Retinal pigment epithelial cell (primary cell): ENCODE measurements at regions not wholly inside any gene's neighbourhood (a gene's known extent, or its start where the extent isn't known, plus 50 kb on each side); places are given as distances from the start of the nearest gene placed in this dataset.

Experiments
- DNase-seq: peaks from one replicate; pipeline ENCODE4 v3.0.0-alpha.2; 2010; ENCODE audit warnings: low read depth
- H3K4me3 ChIP-seq: 2 replicates; pipeline ENCODE4 v1.5.1; 2011; ENCODE audit warnings: mild to moderate bottlenecking, low read length, control low read depth, moderate library complexity
- TF ChIP-seq, protein P1 (sequence below): conservative IDR thresholded peaks from 2 replicates; pipeline ENCODE4 v1.5.1; 2011; ENCODE audit warnings: low read depth, low read length, control low read depth, inconsistent platforms

DNA sequence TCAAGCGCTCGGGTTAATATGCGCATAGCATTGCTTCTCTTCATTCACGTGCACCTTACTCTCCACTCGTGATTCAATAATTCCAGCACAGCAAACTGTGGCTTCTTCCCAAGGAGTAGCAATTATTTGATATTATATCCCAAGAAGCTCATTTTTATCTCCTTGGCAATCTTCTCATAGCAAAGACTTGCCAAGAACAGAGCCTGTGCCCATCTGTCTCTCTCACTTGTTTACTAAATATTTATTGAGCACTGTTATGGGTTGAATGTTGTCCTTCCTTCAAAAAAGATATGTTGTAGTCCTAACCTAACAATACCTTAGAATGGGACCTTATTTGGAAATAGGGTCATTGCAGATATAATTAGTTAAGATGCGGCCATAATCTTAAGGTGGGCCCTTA, 233.7 kb downstream of the TFCP2L1 start:
- no peak overlapping the region for H3K4me3 ChIP-seq
- TF ChIP-seq, protein P1, sequence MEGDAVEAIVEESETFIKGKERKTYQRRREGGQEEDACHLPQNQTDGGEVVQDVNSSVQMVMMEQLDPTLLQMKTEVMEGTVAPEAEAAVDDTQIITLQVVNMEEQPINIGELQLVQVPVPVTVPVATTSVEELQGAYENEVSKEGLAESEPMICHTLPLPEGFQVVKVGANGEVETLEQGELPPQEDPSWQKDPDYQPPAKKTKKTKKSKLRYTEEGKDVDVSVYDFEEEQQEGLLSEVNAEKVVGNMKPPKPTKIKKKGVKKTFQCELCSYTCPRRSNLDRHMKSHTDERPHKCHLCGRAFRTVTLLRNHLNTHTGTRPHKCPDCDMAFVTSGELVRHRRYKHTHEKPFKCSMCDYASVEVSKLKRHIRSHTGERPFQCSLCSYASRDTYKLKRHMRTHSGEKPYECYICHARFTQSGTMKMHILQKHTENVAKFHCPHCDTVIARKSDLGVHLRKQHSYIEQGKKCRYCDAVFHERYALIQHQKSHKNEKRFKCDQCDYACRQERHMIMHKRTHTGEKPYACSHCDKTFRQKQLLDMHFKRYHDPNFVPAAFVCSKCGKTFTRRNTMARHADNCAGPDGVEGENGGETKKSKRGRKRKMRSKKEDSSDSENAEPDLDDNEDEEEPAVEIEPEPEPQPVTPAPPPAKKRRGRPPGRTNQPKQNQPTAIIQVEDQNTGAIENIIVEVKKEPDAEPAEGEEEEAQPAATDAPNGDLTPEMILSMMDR, result no peak
- DNase-seq, result no peak

DNA sequence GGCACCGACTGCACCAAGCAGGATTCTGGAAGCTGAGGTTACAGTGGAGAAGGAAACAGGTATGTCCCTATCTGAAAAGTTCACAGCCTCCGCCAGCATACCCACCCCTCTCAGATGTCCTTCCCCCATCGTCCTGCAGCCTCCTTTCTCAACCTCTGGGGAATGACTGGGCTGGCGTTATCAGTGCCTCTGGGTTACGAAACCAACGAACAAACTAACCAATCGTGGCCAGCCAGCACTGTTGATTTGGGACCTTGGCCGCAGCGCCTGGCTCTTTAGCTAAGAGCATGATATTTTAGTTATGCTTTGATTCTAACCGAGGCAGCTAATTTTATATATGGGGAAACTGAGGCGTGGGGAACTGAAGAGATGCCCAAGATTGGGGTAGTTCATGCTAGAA, 233.0 kb downstream of the TFCP2L1 start:
- TF ChIP-seq, protein P1, result no peak
- H3K4me3 ChIP-seq, result no peak overlapping the region
- no peak for DNase-seq

DNA sequence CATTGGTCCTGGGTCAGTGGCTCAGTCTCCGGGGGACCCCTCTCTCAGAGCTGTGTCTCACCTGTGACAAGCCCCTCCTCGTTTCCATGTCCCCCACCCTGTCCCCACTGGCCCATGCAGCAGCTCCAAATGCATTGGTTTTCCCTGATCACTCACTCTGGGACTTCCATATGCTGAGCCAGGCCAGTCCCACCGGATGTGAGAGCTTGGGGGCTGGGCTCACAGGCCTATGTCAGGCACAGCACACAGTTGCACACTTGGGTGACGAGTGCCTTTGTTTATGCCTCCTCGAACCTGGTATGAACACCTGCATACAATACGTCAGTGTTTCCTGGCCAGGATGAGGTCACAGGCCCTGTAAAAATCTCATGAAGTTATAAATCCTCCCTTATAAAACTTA, 232.5 kb downstream of the TFCP2L1 start:
- TF ChIP-seq, protein P1, result no peak
- no peak overlapping the region for H3K4me3 ChIP-seq
- no peak for DNase-seq

DNA sequence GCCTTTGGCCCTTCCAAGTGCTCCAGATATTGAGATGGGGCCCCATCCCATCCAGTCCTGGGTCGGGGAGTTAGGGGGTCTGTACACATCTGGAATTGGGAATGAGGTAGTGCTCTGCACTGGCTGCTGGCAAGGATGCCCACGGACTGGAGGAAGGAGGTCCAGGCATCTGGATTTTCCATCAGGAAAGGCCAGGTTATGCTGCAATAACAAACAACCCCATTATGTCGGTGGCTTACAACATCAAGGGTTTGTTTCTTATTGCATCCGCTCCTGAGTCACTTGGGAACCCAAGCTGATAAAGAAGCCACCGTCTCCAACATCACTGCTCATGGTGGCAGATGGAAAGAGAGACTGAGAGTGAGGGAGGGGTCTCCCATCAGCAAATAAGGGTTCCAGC, 229.9 kb downstream of the TFCP2L1 start:
- TF ChIP-seq, protein P1, result no peak
- no peak overlapping the region for H3K4me3 ChIP-seq
- DNase-seq, result no peak

DNA sequence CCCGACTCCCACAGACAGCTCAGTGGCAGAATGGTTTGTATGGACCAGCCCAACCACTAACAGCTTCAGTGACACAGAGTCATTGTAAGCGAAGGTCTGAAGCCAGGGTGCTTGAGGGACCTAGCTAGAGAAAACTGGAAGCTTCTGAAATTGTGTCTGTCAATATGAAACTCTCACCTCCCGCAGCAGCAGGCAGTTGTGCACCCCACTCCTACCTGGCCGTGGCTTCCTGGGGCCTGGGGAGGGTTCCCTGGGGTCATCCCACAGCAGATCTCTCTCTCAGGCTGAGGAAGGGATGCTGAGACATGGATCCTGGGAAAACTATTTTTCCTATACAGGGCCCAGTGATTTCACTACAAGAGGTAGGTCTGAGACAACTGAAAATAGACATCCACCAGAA, 229.5 kb downstream of the TFCP2L1 start:
- TF ChIP-seq, protein P1, result no peak
- no peak for DNase-seq
- no peak overlapping the region for H3K4me3 ChIP-seq

DNA sequence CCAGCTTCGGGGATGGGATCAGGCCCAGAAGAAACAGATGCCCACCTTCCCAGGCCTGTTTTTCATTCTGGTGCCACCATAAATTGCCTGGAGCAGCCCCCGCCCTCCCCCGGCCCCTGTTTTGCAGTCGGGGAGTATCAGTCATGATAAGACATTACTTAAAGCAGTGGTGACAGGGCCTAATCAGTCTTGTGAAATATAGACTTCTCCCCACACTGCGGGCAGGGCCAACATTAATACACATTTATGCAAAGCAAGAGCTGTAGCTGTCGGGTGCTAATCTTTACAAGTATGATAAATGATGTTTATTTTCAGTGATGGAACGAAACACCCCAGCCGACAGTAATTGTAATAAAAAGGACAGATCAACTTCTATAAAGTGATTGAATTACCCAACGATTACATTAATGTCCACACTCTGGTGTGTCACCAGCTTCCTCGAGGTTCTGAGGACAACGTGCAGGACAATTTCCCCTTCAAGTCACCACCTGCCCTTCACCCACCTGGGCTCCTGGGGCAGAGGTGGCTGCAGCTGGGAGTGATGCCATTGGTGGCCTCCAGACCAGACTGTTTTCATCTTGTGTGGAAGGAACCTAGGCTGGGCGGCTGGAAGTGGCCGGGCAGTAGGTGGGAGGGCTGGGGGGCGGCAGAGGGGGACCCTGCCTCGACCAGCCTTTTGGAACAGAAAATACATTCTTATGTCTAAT, 226.0 kb downstream of the TFCP2L1 start:
- DNase-seq, result no peak
- TF ChIP-seq, protein P1, result no peak
- no peak overlapping the region for H3K4me3 ChIP-seq
